Trophoblast cell (in vitro differentiated cells and primary cell): ENCODE measurements at regions not wholly inside any gene's neighbourhood (a gene's known extent, or its start where the extent isn't known, plus 50 kb on each side); places are given as distances from the start of the nearest gene placed in this dataset.

Experiments used
- DNase-seq, 2 donors: peaks; one replicate each; pipeline ENCODE4 v3.0.0-alpha.2; 2016
- H2AFZ ChIP-seq: 2 replicates; pipeline ENCODE4 v1.6.1; 2013; ENCODE audit warnings: low read length, moderate library complexity, mild to moderate bottlenecking; ENCODE audit not compliant: insufficient read depth, poor library complexity
- H2AK5ac ChIP-seq: 2 replicates; pipeline ENCODE4 v1.6.1; 2013; ENCODE audit warnings: mild to moderate bottlenecking, low read length
- H2BK120ac ChIP-seq: 2 replicates; pipeline ENCODE4 v1.6.1; 2013; ENCODE audit warnings: low read length, mild to moderate bottlenecking, moderate library complexity; ENCODE audit not compliant: insufficient read depth, poor library complexity
- H2BK12ac ChIP-seq: 2 replicates; pipeline ENCODE4 v1.6.1; 2013; ENCODE audit warnings: mild to moderate bottlenecking, low read length, moderate library complexity
- H2BK5ac ChIP-seq: 2 replicates; pipeline ENCODE4 v1.6.1; 2013; ENCODE audit warnings: low read length, low read depth, moderate library complexity, mild to moderate bottlenecking; ENCODE audit not compliant: poor library complexity
- H3K14ac ChIP-seq: 2 replicates; pipeline ENCODE4 v1.6.1; 2013; ENCODE audit warnings: mild to moderate bottlenecking, low read length
- H3K18ac ChIP-seq: 2 replicates; pipeline ENCODE4 v1.6.1; 2013; ENCODE audit warnings: mild to moderate bottlenecking, low read length
- H3K23ac ChIP-seq: 2 replicates; pipeline ENCODE4 v1.6.1; 2013; ENCODE audit warnings: low read length
- H3K27ac ChIP-seq: 2 replicates; pipeline ENCODE4 v1.5.1; 2013; ENCODE audit warnings: low read depth, mild to moderate bottlenecking, inconsistent platforms, low read length, moderate library complexity
- H3K27me3 ChIP-seq: 2 replicates; pipeline ENCODE4 v1.6.1; 2013; ENCODE audit warnings: inconsistent platforms, mild to moderate bottlenecking, low read length, moderate library complexity; ENCODE audit not compliant: insufficient read depth
- H3K36me3 ChIP-seq, 2 experiments: 1 replicate in 1 of 2; 2 replicates in 1 of 2; pipeline ENCODE4 v1.6.1; 2013; ENCODE audit warnings: low read length in 2 of 2, mild to moderate bottlenecking in 2 of 2, moderate library complexity in 1 of 2; ENCODE audit not compliant: insufficient read depth in 2 of 2, control insufficient read depth in 1 of 2
- H3K4ac ChIP-seq: 2 replicates; pipeline ENCODE4 v1.6.1; 2013; ENCODE audit warnings: low read depth, mild to moderate bottlenecking, low read length, moderate library complexity
- H3K4me1 ChIP-seq, 2 experiments: 1 replicate in 1 of 2; 2 replicates in 1 of 2; pipeline ENCODE4 v1.6.1; 2013; ENCODE audit warnings: low read length in 2 of 2, mild to moderate bottlenecking in 2 of 2, moderate library complexity in 1 of 2; ENCODE audit not compliant: insufficient read depth in 2 of 2, control insufficient read depth in 1 of 2
- H3K4me2 ChIP-seq: 2 replicates; pipeline ENCODE4 v1.6.1; 2013; ENCODE audit warnings: inconsistent platforms, mild to moderate bottlenecking, low read length, moderate library complexity
- H3K4me3 ChIP-seq: 2 replicates; pipeline ENCODE4 v1.5.1; 2013; ENCODE audit warnings: mild to moderate bottlenecking, low read depth, low read length, inconsistent platforms
- H3K79me1 ChIP-seq: one replicate; pipeline ENCODE4 v1.6.1; 2013; ENCODE audit warnings: low read length
- H3K79me2 ChIP-seq: 2 replicates; pipeline ENCODE4 v1.6.1; 2013; ENCODE audit warnings: low read length, mild to moderate bottlenecking; ENCODE audit not compliant: control insufficient read depth, insufficient read depth, poor library complexity
- H3K9ac ChIP-seq: 2 replicates; pipeline ENCODE4 v1.6.1; 2013; ENCODE audit warnings: mild to moderate bottlenecking, low read length
- H3K9me3 ChIP-seq: 2 replicates; pipeline ENCODE4 v1.6.1; 2013; ENCODE audit warnings: low read depth, mild to moderate bottlenecking, control low read depth, inconsistent platforms, low read length; ENCODE audit not compliant: insufficient read depth
- H4K12ac ChIP-seq: 2 replicates; pipeline ENCODE4 v1.6.1; 2013; ENCODE audit warnings: low read depth, mild to moderate bottlenecking, low read length, moderate library complexity
- H4K8ac ChIP-seq: 2 replicates; pipeline ENCODE4 v1.6.1; 2013; ENCODE audit warnings: low read depth, mild to moderate bottlenecking, low read length, moderate library complexity
- H4K91ac ChIP-seq: one replicate; pipeline ENCODE4 v1.6.1; 2013; ENCODE audit warnings: low read depth, mild to moderate bottlenecking, low read length, moderate library complexity
- WGBS: extraction: QIAGEN DNeasy Blood & Tissue Kit; methylation state at CpG from one replicate; pipeline ENCODE4 v1.1.7; 2013; ENCODE audit warnings: missing lambda C conversion rate; ENCODE audit not compliant: insufficient read length, insufficient coverage; ENCODE audit errors: extremely low coverage; 5-methylcytosine and 5-hydroxymethylcytosine counted together

GRCh38 chr10:21463436-21463835 lies 62.0 kb downstream of the SKIDA1 start:
- peaks cover 16% of the 10 kb centered on the region for H3K79me1 ChIP-seq
- H3K9me3 ChIP-seq: no peaks in the 10 kb centered on the region
- WGBS: no CpG with 5 or more reads among the region's 3 CpGs
- H2AK5ac ChIP-seq: peak overlapping the region; percentile 15
- H2BK5ac ChIP-seq: peak overlapping the region; percentile 3
- no peak overlapping the region for H2AFZ ChIP-seq
- H3K4me1 ChIP-seq: peaks cover 8 to 9% of the 10 kb centered on the region in 2 experiments
- no peak overlapping the region for H3K18ac ChIP-seq
- H3K36me3 ChIP-seq: no peaks in the 10 kb centered on the region
- H3K4ac ChIP-seq: no peak overlapping the region
- no peak overlapping the region for H3K27ac ChIP-seq
- H4K8ac ChIP-seq: no peak overlapping the region
- DNase-seq: no peak
- H4K91ac ChIP-seq: peak overlapping the region; percentile 47
- H3K23ac ChIP-seq: no peak overlapping the region
- no peak overlapping the region for H3K9ac ChIP-seq
- H2BK120ac ChIP-seq: peak overlapping the region; percentile 67
- no peak overlapping the region for H4K12ac ChIP-seq
- H3K27me3 ChIP-seq: no peaks in the 10 kb centered on the region
- H3K79me2 ChIP-seq: peaks cover 5% of the 10 kb centered on the region
- H3K4me2 ChIP-seq: no peak overlapping the region
- H3K14ac ChIP-seq: peak overlapping the region; percentile 6
- H2BK12ac ChIP-seq: peak overlapping the region; percentile 44
- H3K4me3 ChIP-seq: no peak overlapping the region

- Histone ChIP-seq H3K27me3 (no peaks in the 10 kb centered on the region), H2AFZ (no peak overlapping the region), H3K36me3 (no peaks in the 10 kb centered on the region), H2BK5ac (no peak overlapping the region), H3K4me1 (no peaks in the 10 kb centered on the region), H3K27ac (no peak overlapping the region), H3K4me2 (no peak overlapping the region), H3K9me3 (no peaks in the 10 kb centered on the region), H3K9ac (no peak overlapping the region), H4K12ac (no peak overlapping the region), H3K4ac (no peak overlapping the region), H3K23ac (no peak overlapping the region), H4K91ac (no peak overlapping the region), H4K8ac (no peak overlapping the region), H3K79me2 (no peaks in the 10 kb centered on the region), H2BK12ac (no peak overlapping the region), H3K4me3 (no peak overlapping the region), H2BK120ac (no peak overlapping the region), H3K79me1 (peaks cover 3% of the 10 kb centered on the region), H3K14ac (no peak overlapping the region), H3K18ac (no peak overlapping the region), H2AK5ac (no peak overlapping the region)
- DNase-seq: no peak
- no CpG with 5 or more reads among the region's 5 CpGs for WGBS
Observed at GRCh38 chr10:21458126-21458871, 67.2 kb downstream of the SKIDA1 start.

- WGBS: no CpG with 5 or more reads among the region's 5 CpGs
Observed at GRCh38 chr10:21456160-21456559, 69.3 kb downstream of the SKIDA1 start.

GRCh38 chr10:21452203-21452602 lies 73.3 kb downstream of the SKIDA1 start:
- Histone ChIP-seq H3K4me2 (no peak overlapping the region), H2BK120ac (no peak overlapping the region), H3K27me3 (no peaks in the 10 kb centered on the region), H3K36me3 (no peaks in the 10 kb centered on the region), H2BK5ac (no peak overlapping the region), H2AFZ (no peak overlapping the region), H2BK12ac (no peak overlapping the region), H3K79me1 (no peaks in the 10 kb centered on the region), H3K4ac (no peak overlapping the region), H3K4me3 (no peak overlapping the region), H4K91ac (no peak overlapping the region), H3K23ac (no peak overlapping the region), H3K14ac (no peak overlapping the region), H4K8ac (no peak overlapping the region), H3K27ac (no peak overlapping the region), H2AK5ac (no peak overlapping the region), H3K18ac (no peak overlapping the region), H3K9ac (no peak overlapping the region), H3K9me3 (no peaks in the 10 kb centered on the region), H3K4me1 (no peaks in the 10 kb centered on the region), H4K12ac (no peak overlapping the region), H3K79me2 (no peaks in the 10 kb centered on the region)
- WGBS: no CpG with 5 or more reads among the region's 3 CpGs
- DNase-seq: peak in 1 of 2 donors; percentile 51

More at GRCh38 chr10:21456160-21456559, 69.3 kb downstream of the SKIDA1 start:
- H4K91ac ChIP-seq: no peak overlapping the region
- H3K4ac ChIP-seq: no peak overlapping the region
- H3K27ac ChIP-seq: no peak overlapping the region
- H3K4me1 ChIP-seq: no peaks in the 10 kb centered on the region
- no peaks in the 10 kb centered on the region for H3K36me3 ChIP-seq
- H2BK5ac ChIP-seq: no peak overlapping the region
- no peak overlapping the region for H3K18ac ChIP-seq
- no peak overlapping the region for H3K4me3 ChIP-seq
- H3K9me3 ChIP-seq: no peaks in the 10 kb centered on the region
- no peak overlapping the region for H2AFZ ChIP-seq
- no peak overlapping the region for H4K12ac ChIP-seq
- H3K4me2 ChIP-seq: no peak overlapping the region
- no peaks in the 10 kb centered on the region for H3K79me1 ChIP-seq
- no peak for DNase-seq
- no peak overlapping the region for H2BK12ac ChIP-seq
- H3K23ac ChIP-seq: no peak overlapping the region
- no peak overlapping the region for H2BK120ac ChIP-seq
- no peak overlapping the region for H4K8ac ChIP-seq
- no peak overlapping the region for H3K14ac ChIP-seq
- H2AK5ac ChIP-seq: no peak overlapping the region
- no peak overlapping the region for H3K9ac ChIP-seq
- H3K79me2 ChIP-seq: no peaks in the 10 kb centered on the region
- no peaks in the 10 kb centered on the region for H3K27me3 ChIP-seq
